Esophagus muscularis mucosa (tissue), 4 donors: ENCODE measurements at regions not wholly inside any gene's neighbourhood (a gene's known extent, or its start where the extent isn't known, plus 50 kb on each side); places are given as distances from the start of the nearest gene placed in this dataset.

Source experiments
- DNase-seq: peaks from one replicate; pipeline ENCODE4 v3.0.0-alpha.2; 2017; ENCODE audit errors: extremely low spot score
- H3K27ac ChIP-seq, 4 donors: fragments of 200-600 bp; sonication (generic); replicated peaks in 1 of 4; 1 replicate in 3 of 4; 2 replicates in 1 of 4; pipeline ENCODE4 v1.5.1; 2016 to 2019; ENCODE audit warnings: mild to moderate bottlenecking in 1 of 4
- H3K27me3 ChIP-seq, 4 donors: fragments of 200-600 bp; sonication (generic); one replicate each; pipeline versions ENCODE4 v1.5.1 to v1.6.0; 2016 to 2019
- H3K36me3 ChIP-seq, 4 donors: fragments of 200-600 bp; sonication (generic); one replicate each; pipeline ENCODE4 v1.5.1; 2016 to 2019
- H3K4me1 ChIP-seq, 4 donors: fragments of 200-600 bp; sonication (generic); one replicate each; pipeline ENCODE4 v1.5.1; 2016 to 2019
- H3K4me3 ChIP-seq, 4 donors: fragments of 200-600 bp; sonication (generic); 1 replicate in 2 of 4; 2 replicates in 2 of 4; pipeline ENCODE4 v1.5.1; 2016 to 2019; ENCODE audit warnings: mild to moderate bottlenecking in 4 of 4, moderate library complexity in 1 of 4
- H3K9me3 ChIP-seq, 4 donors: fragments of 200-600 bp; sonication (generic); 1 replicate in 3 of 4; 2 replicates in 1 of 4; pipeline ENCODE4 v1.5.1; 2016 to 2019
- EP300 ChIP-seq: sonication (generic); formaldehyde crosslinking; IDR thresholded peaks from one replicate; pipeline ENCODE4 v1.6.1; 2017; ENCODE audit warnings: antibody characterized with exemption
- POLR2A ChIP-seq: fragments of 450-650 bp; IDR thresholded peaks from one replicate; pipeline ENCODE4 v1.6.1; 2017; ENCODE audit warnings: antibody characterized with exemption, moderate library complexity, mild to moderate bottlenecking, low read depth
- POLR2AphosphoS5 ChIP-seq, 2 donors: sonication (generic); formaldehyde crosslinking; IDR thresholded peaks; one replicate each; pipeline ENCODE4 v1.6.1; 2017; ENCODE audit warnings: antibody characterized with exemption in 2 of 2
- WGBS: methylation state at CpG from one replicate; pipeline ENCODE4 v1.1.5; 2018; 5-methylcytosine and 5-hydroxymethylcytosine counted together
- intact Hi-C: fragments of 100-400 bp; cut with DNase I; formaldehyde crosslinking; loops from one replicate; pipeline ENCODE4 v1.15.1; 2023
- TF ChIP-seq, protein P1 (sequence below), 3 experiments: fragments of 200-600 bp in 2 of 3; fragments of 450-650 bp in 1 of 3; sonication (generic) in 2 of 3; IDR thresholded peaks; one replicate each; pipeline ENCODE4 v1.5.1; 2017 to 2019; ENCODE audit warnings: antibody characterized with exemption in 3 of 3, mild to moderate bottlenecking in 2 of 3, moderate library complexity in 1 of 3

- 77% methylated on average over 6 of the region's 6 CpGs for WGBS
- Histone ChIP-seq H3K27ac (no peak overlapping the region), H3K9me3 (no peaks in the 10 kb centered on the region), H3K27me3 (peaks cover 0 to 18% (median 0%) of the 10 kb centered on the region in 4 donors), H3K4me3 (no peak overlapping the region), H3K36me3 (no peaks in the 10 kb centered on the region), H3K4me1 (no peaks in the 10 kb centered on the region)
- intact Hi-C loops: no loop called here
- TF ChIP-seq, protein P1, sequence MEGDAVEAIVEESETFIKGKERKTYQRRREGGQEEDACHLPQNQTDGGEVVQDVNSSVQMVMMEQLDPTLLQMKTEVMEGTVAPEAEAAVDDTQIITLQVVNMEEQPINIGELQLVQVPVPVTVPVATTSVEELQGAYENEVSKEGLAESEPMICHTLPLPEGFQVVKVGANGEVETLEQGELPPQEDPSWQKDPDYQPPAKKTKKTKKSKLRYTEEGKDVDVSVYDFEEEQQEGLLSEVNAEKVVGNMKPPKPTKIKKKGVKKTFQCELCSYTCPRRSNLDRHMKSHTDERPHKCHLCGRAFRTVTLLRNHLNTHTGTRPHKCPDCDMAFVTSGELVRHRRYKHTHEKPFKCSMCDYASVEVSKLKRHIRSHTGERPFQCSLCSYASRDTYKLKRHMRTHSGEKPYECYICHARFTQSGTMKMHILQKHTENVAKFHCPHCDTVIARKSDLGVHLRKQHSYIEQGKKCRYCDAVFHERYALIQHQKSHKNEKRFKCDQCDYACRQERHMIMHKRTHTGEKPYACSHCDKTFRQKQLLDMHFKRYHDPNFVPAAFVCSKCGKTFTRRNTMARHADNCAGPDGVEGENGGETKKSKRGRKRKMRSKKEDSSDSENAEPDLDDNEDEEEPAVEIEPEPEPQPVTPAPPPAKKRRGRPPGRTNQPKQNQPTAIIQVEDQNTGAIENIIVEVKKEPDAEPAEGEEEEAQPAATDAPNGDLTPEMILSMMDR (IDR thresholded peaks at IDR 0.05): no peak
- no peak for TF ChIP-seq POLR2A
- TF ChIP-seq EP300: no peak
- TF ChIP-seq POLR2AphosphoS5 (IDR thresholded peaks at IDR 0.05): no peak
- DNase-seq: no peak
Observed at GRCh38 chr16:22663389-22664064, 150.4 kb upstream of the HS3ST2 start.

DNA sequence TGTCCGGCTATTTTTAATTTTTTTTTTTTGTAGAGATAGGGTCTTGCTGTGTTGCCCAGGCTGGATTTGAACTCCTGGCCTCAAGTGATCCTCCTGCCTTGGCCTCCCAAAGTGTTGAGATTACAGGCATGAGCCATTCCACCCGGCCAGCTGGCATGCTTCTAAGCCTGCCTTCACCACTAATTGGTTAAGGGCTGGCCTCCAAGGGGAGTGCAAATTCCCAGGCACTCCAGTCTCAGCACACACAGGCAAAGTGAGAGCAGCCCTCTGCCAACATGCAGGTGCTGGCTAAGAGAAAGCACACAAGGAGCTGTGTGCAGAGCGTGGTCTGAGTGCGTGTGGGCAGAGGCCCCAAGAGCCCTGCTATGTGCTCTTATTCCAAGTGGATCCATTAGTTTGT lies 149.8 kb upstream of the HS3ST2 start:
- TF ChIP-seq POLR2AphosphoS5 (IDR thresholded peaks at IDR 0.05) (no peak), EP300 (no peak), POLR2A (no peak)
- TF ChIP-seq, protein P1 (IDR thresholded peaks at IDR 0.05): no peak
- Histone ChIP-seq H3K4me3 (no peak overlapping the region), H3K9me3 (no peaks in the 10 kb centered on the region), H3K27ac (no peak overlapping the region), H3K27me3 (peaks cover 0 to 18% (median 0%) of the 10 kb centered on the region in 4 donors), H3K4me1 (no peaks in the 10 kb centered on the region), H3K36me3 (no peaks in the 10 kb centered on the region)
- WGBS: 77% methylated on average over 3 of the region's 4 CpGs
- DNase-seq: no peak
- intact Hi-C loops: no loop called here

DNA sequence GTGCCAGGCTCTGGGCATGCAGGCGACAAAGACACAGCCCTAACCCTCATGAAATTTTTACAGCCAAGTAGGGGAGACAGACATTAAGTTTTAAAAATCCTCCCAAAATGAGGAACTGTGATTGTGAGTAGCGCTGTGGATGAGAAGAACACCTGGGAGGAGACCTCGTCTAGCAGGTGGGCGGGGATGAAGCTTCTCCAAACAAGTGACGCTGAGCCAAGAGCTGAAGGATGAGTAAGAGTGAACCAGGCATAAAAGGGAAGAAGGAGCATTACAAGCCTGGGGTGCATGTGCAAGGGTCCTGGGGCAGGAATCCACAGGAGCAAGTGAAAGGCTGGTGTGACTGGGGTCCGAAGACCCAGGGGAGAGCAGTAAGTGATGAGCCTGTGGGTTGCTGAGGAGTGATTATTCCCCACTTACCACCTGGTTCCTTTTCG lies 149.4 kb upstream of the HS3ST2 start:
- Histone ChIP-seq H3K36me3 (no peaks in the 10 kb centered on the region), H3K27ac (no peak overlapping the region), H3K4me1 (no peaks in the 10 kb centered on the region), H3K27me3 (peaks cover 0 to 18% (median 0%) of the 10 kb centered on the region in 4 donors), H3K4me3 (no peak overlapping the region), H3K9me3 (no peaks in the 10 kb centered on the region)
- intact Hi-C loops: no loop called here
- 78% methylated on average over 7 of the region's 7 CpGs for WGBS
- no peak for DNase-seq
- TF ChIP-seq POLR2A (no peak), POLR2AphosphoS5 (IDR thresholded peaks at IDR 0.05) (no peak), EP300 (no peak)
- TF ChIP-seq, protein P1 (IDR thresholded peaks at IDR 0.05): no peak

DNA sequence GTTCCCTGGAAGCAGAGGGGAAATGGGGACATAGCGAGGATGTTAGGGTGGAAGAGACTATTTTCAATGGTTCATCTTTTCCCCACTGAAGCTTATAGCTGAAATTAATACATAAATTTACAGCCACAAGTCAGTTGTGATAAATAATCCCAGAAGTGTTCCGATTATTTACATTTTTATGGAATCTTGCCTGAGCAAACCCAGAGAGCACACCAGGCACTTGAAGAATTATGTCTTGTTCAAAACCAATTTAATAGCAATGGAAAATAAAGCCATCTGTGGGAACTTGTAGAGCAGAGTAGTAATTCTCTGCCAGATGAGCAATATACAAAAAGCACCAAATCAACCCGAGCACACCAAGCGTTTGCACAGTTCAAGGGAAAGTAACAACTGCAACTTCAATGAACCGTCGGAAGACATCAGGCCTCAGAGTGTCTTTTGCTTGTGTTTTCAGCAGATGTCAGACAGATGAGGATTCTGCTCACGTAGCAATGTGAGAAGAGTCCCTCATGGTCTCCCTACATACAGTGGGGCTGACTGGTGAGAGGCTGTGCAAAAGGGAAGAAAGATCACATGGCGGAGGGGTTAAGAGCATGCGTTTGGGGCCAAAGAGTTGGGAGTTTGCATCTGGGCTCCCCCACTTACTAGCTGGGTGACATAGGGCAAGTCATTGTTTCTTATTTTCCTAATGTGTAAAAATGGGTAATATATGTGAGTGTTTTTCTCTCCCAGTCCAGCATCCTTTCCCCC lies 148.7 kb upstream of the HS3ST2 start:
- no peak for DNase-seq
- Histone ChIP-seq H3K36me3 (no peaks in the 10 kb centered on the region), H3K4me3 (no peak overlapping the region), H3K4me1 (peaks cover 0 to 2% (median under 1%) of the 10 kb centered on the region in 4 donors), H3K27me3 (peaks cover 0 to 18% (median 0%) of the 10 kb centered on the region in 4 donors), H3K27ac (no peak overlapping the region), H3K9me3 (no peaks in the 10 kb centered on the region)
- WGBS: 69% methylated on average over 9 of the region's 9 CpGs
- TF ChIP-seq POLR2AphosphoS5 (IDR thresholded peaks at IDR 0.05) (no peak), EP300 (no peak), POLR2A (no peak)
- TF ChIP-seq, protein P1 (IDR thresholded peaks at IDR 0.05): no peak
- intact Hi-C loops: no loop called here
